SK-MEL-5 (cell line): ENCODE measurements at regions not wholly inside any gene's neighbourhood (a gene's known extent, or its start where the extent isn't known, plus 50 kb on each side); places are given as distances from the start of the nearest gene placed in this dataset.
"Not testable (repeated sequence)": the region's sequence is repeated elsewhere in the genome, so short reads cannot be mapped to it uniquely, and the experiment has no call there.

ENCODE experiments used
- DNase-seq: peaks from one replicate; pipeline ENCODE4 v3.0.0-alpha.2; 2016; ENCODE audit warnings: low read depth, low spot score
- in situ Hi-C: cut with HindIII; loops from 2 replicates; pipeline ENCODE4 v1.10.0; 2016; ENCODE audit warnings: low sequenced_read_pairs, high pct_unique_total_duplicates, low pct_unique_long_range_greater_than_20kb

DNA sequence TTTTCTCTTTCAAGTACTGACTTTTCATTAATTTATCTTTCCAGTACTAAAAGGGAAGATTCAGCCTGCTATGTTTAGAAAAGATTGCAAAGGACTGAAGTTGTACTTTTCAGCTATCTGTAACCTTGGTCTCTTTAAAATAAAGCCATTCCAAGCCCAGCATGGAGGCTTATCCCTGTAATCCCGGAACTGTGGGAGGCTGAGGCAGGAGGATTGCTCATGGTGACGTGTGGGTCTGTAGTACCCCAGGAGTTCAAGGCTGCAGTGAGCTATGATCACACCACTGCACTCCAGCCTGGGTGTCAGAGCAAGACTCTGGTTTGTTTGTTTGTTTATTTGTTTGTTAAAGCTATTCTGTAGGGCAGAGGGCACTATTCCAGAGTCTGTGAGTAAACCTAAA is 50.6 kb upstream of the TMEM170B start:
- DNase-seq, result no peak
- in situ Hi-C loops, result loop anchor here (10.0 kb wide), 1 partner anchor 232 kb away; no protein-coding TSS in a partner anchor

GRCh38 chr6:11486486-11486885 is 51.1 kb upstream of the TMEM170B start:
- in situ Hi-C loops, result loop anchor here (10.0 kb wide), 1 partner anchor 232 kb away; no protein-coding TSS in a partner anchor
- peak; percentile 99 for DNase-seq

GRCh38 chr6:11486051-11486450 is 51.5 kb upstream of the TMEM170B start:
- DNase-seq, result no peak
- in situ Hi-C loops, result loop anchor here (10.0 kb wide), 1 partner anchor 231 kb away; no protein-coding TSS in a partner anchor

GRCh38 chr6:11485271-11485670 is 52.3 kb upstream of the TMEM170B start:
- in situ Hi-C loops, result loop anchor here (10.0 kb wide), 1 partner anchor 230 kb away; no protein-coding TSS in a partner anchor
- peak; percentile 87 for DNase-seq

GRCh38 chr6:11484441-11484840 is 53.1 kb upstream of the TMEM170B start:
- DNase-seq, result no peak
- in situ Hi-C loops, result loop anchor here (10.0 kb wide), 1 partner anchor 230 kb away; no protein-coding TSS in a partner anchor

- in situ Hi-C loops, result loop anchor here (10.0 kb wide), 1 partner anchor 228 kb away; no protein-coding TSS in a partner anchor
- DNase-seq, result no peak
These were observed 54.9 kb upstream of the TMEM170B start for GRCh38 chr6:11482616-11483015.

- in situ Hi-C loops, result loop anchor here (10.0 kb wide), 1 partner anchor 226 kb away; no protein-coding TSS in a partner anchor
- DNase-seq, result no peak
These were observed 57.0 kb upstream of the TMEM170B start for GRCh38 chr6:11480541-11480940.

DNA sequence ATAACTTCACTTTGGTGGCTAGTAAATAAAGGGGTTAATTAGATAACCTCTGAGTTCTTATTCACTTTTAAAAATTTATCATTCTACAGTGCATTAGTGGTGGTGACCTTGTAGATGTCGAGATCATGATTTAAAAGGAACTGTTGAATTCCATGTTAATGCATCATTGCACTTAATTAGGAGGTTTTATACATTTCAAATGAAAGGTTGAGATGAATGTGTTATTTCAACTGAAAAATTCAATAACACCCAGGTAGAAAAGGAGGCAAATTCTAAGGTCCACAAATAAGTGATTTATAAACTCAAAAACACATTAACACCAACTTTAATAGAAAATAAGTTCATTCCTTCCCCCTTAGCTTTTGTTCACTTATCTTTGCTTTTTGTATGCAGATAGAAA is 58.3 kb upstream of the TMEM170B start:
- in situ Hi-C loops, result no loop called here

GRCh38 chr6:11478586-11478985 is 59.0 kb upstream of the TMEM170B start:
- in situ Hi-C loops, result no loop called here
- DNase-seq, result no peak

More for the DNA sequence above, 58.3 kb upstream of the TMEM170B start:
- no peak for DNase-seq

DNA sequence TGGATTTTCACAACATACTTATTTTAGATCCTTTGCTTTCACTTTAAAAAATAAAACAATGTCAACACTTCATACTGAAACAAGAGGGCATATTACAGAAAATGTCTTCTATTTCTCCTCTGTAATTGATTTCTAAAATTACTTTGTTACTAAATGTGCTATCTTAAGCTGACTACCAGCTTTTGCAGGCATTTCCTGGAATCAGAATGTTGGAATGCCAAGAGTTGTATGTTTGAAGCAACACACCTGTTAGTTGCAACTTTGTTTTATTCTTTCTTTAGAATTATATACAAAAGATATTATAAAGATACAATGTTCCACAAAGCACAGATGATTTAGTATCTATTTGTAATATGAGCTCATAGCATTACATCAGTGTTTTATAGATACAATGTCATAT is 62.5 kb upstream of the TMEM170B start:
- DNase-seq, result no peak
- in situ Hi-C loops, result no loop called here

GRCh38 chr6:11473008-11473740 is 64.4 kb upstream of the TMEM170B start:
- DNase-seq, result no peak
- in situ Hi-C loops, result no loop called here

- DNase-seq, result peak; percentile 82
- in situ Hi-C loops, result no loop called here
These were observed 66.3 kb upstream of the TMEM170B start for GRCh38 chr6:11471261-11471660.

DNA sequence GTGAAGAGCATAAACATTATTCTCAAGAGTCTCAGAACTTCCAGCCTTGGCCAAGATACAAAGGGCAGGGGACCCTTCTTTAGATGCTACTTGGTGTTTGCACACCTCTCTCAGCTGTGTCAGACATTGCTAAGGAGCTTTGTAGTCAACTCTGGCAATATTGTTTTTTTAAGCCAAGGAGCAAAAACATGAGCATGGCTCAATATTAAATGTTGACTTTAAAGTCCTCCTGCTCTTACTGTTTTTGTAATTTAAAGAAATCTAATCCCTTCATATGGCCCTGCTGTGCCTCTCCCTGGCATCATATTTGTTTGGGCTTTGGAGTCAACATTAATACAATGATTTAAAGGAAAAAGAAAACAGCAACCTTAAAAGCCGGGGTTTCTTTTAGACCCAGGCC is 67.9 kb upstream of the TMEM170B start:
- no peak for DNase-seq
- in situ Hi-C loops, result no loop called here

DNA sequence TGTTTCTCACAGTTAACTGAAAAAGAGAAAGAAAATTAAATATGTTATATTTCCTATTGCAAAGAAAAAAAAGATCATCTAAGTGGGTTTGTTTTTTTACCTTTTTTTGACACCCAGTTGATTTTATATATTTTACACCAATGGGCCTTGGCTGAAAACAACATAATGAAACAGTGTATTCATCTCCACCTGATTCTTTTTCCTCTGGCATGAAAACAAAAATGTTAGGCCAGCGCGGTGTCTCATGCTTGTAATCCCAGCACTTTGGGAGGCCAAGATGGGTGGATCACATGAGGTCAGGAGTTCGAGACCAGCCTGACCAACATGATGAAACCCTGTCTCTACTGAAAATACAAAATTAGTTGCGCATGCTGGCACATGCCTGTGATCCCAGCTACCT is 69.3 kb upstream of the TMEM170B start:
- DNase-seq, result peak; percentile 49
- in situ Hi-C loops, result not testable (repeated sequence)

DNA sequence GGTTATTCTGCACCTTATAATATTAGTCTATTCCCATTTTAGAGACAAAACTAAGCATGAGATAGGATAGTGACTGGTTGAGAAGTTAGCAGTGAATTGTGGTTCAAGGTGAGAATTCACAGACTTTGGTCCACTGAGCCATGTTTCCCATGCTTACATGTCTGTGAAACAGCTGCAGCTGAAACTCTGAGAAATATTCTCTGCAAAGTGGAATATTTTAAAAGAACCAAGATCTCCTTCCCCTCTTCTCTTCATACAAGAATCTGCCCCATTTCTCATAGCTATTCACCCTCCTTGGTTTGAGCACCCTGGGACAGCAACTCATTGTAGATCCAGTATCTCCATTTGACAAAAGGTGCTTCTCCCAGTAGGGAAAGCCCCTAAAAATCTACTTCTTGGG is 70.2 kb upstream of the TMEM170B start:
- DNase-seq, result no peak
- in situ Hi-C loops, result no loop called here

GRCh38 chr6:11463398-11463780 is 74.2 kb upstream of the TMEM170B start:
- DNase-seq, result no peak
- in situ Hi-C loops, result no loop called here

DNA sequence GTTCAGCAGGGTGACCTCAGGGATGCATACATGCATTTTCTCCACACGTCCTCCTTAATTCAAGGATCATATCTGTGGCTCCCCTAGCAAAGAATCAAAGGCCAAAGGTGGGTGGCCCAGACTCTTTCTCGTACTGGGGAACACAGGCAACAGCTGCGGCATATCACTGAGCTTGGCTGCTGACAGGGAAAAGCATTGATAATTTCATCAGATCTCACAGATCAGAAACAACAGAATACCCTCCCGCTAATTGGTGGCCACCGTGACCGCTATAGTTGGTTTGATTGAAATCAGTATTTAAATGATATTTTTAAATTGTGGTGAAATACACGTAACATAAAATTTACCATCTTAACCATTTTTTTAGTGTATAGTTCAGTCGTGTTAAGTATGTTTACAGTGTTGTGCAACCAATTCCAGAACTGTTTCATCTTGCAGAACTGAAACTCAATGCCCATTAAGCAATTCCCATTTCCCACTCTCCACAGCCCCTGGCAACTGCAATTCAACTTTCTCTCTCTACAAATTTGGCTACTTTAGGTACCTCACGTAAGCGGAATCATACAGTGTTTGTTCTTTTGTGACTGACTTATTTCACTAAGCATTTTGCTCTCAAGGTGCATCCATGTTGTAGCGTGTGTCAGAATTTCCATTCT is 74.7 kb upstream of the TMEM170B start:
- in situ Hi-C loops, result no loop called here
- DNase-seq, result no peak

DNA sequence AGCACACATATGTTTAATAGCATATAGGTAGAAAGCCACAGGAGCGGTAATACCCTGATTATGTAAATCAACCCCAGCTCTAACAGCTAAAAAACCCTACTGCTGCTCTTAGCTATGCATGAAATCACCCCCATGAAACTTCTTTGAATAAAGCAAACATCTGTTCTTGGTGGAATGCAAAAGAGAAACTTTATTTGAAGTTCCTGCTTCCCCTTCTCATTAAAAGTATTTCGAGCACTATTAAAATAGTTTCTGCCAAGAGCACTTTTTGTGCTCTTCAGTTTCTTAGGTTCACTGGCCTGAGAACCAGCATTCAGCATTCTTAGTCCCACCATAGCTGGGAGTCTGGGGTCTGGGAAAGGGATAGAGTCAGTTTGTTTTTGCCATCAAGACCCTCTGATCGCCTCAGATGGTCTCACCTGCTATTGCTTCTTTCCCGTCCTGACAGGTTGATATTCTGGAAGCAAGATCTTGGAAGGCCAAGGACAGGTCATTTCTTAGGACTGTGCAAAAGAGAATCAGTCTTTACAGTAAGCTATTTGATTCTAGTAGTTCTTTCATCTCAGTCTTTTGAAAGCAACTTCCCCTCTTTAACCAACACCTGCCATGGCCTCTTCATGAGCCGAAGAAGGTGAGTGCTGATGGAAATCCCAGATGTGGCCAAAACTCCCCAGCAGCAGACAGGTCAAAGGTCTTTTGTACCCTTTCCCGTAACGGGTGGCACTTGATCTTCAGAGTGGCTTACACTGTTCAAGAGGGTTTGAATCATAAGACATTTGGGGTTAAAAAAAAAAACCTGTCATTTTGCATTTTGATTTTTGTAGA is 76.5 kb upstream of the TMEM170B start:
- DNase-seq, result no peak
- in situ Hi-C loops, result no loop called here
